ENCODE measurements at regions not wholly inside any gene's neighbourhood (a gene's known extent, or its start where the extent isn't known, plus 50 kb on each side); places are given as distances from the start of the nearest gene placed in this dataset.

GRCh38 chr6:137304020-137304780, 85.0 kb upstream of the IFNGR1 start:
- Histone ChIP-seq H3K36me3 (ENCODE audit: control insufficient read depth in 1 of 2, insufficient read depth in 2 of 2, low read length in 2 of 2) (no peaks in the 10 kb centered on the region), H4K20me1 (ENCODE audit: insufficient read depth) (no peaks in the 10 kb centered on the region), H3K9me2 (ENCODE audit: insufficient read depth) (no peaks in the 10 kb centered on the region), H3K27me3 (ENCODE audit: insufficient read depth, low read length) (no peaks in the 10 kb centered on the region), H3K4me1 (ENCODE audit: control insufficient read depth in 1 of 2, insufficient read depth in 2 of 2, low read length in 2 of 2) (peaks cover under 1 to 5% of the 10 kb centered on the region in 2 experiments), H3K27ac (ENCODE audit: low read depth, low read length) (no peak overlapping the region), H3K9me3 (ENCODE audit: control insufficient read depth in 1 of 2, insufficient read depth in 1 of 2, low read depth in 1 of 2, low read length in 2 of 2) (no peaks in the 10 kb centered on the region), H3K4me2 (ENCODE audit: low read length) (no peak overlapping the region), H3K9ac (ENCODE audit: low read length) (no peak overlapping the region), H3K4me3 (replicated peaks in 1 of 2; ENCODE audit: low read depth in 1 of 2, low read length in 2 of 2) (no peak overlapping the region), H2AFZ (ENCODE audit: low read depth, low read length, poor library complexity, severe bottlenecking) (no peak overlapping the region), H3K79me2 (ENCODE audit: insufficient read depth, low read length) (no peaks in the 10 kb centered on the region)
- ChIA-PET RAD21 (ENCODE audit: low non-redundant PET in 1 of 2, low total read pairs in 2 of 2, uncharacterized antibody in 2 of 2, unreplicated experiment in 2 of 2) (no interaction called here), POLR2A (no interaction called here), CTCF (interaction anchor here (0.8 kb wide), 1 partner anchor 10 kb away, joined by 6 read pairs; no protein-coding TSS in a partner anchor)
- DNase-seq (ENCODE audit: low read depth, low spot score) (no peak), ATAC-seq (no peak)
- no TSS peak for BruUV-seq (replicated peaks)
- TF ChIP-seq ELF1 (IDR thresholded peaks at IDR 0.05; ENCODE audit: borderline replicate concordance, low read depth): no peak
- intact Hi-C loops (cut with micrococcal nuclease): no loop called here

- no peak for DNase-seq (ENCODE audit: low read depth, low spot score)
- Histone ChIP-seq H3K27ac (ENCODE audit: low read depth, low read length) (no peak overlapping the region), H3K79me2 (ENCODE audit: insufficient read depth, low read length) (no peaks in the 10 kb centered on the region), H4K20me1 (ENCODE audit: insufficient read depth) (no peaks in the 10 kb centered on the region), H3K27me3 (ENCODE audit: insufficient read depth, low read length) (no peaks in the 10 kb centered on the region), H3K4me1 (ENCODE audit: control insufficient read depth in 1 of 2, insufficient read depth in 2 of 2, low read length in 2 of 2) (no peaks in the 10 kb centered on the region), H3K4me2 (ENCODE audit: low read length) (no peak overlapping the region), H3K4me3 (replicated peaks in 1 of 2; ENCODE audit: low read depth in 1 of 2, low read length in 2 of 2) (no peak overlapping the region), H3K9me3 (ENCODE audit: control insufficient read depth in 1 of 2, insufficient read depth in 1 of 2, low read depth in 1 of 2, low read length in 2 of 2) (no peaks in the 10 kb centered on the region), H2AFZ (ENCODE audit: low read depth, low read length, poor library complexity, severe bottlenecking) (no peak overlapping the region), H3K9me2 (ENCODE audit: insufficient read depth) (no peaks in the 10 kb centered on the region), H3K9ac (ENCODE audit: low read length) (no peak overlapping the region), H3K36me3 (ENCODE audit: control insufficient read depth in 1 of 2, insufficient read depth in 2 of 2, low read length in 2 of 2) (no peaks in the 10 kb centered on the region)
- POLR2A ChIA-PET: no interaction called here
- no TSS peak for BruUV-seq (replicated peaks)
- no peak for TF ChIP-seq ZFX (IDR thresholded peaks at IDR 0.05)
- TF ChIP-seq ZBTB33 (IDR thresholded peaks at IDR 0.05; ENCODE audit: extremely low read depth, insufficient replicate concordance, low read length): no peak
- no peak for TF ChIP-seq ELF1 (IDR thresholded peaks at IDR 0.05; ENCODE audit: borderline replicate concordance, low read depth)
- no peak for ATAC-seq
- CTCF ChIA-PET: no interaction called here
- RAD21 ChIA-PET (ENCODE audit: low non-redundant PET in 1 of 2, low total read pairs in 2 of 2, uncharacterized antibody in 2 of 2, unreplicated experiment in 2 of 2): no interaction called here
- intact Hi-C loops (cut with micrococcal nuclease): no loop called here
These were observed 84.3 kb upstream of the IFNGR1 start for GRCh38 chr6:137303441-137303840.
